NCI-H526 (cell line): ENCODE measurements at regions not wholly inside any gene's neighbourhood (a gene's known extent, or its start where the extent isn't known, plus 50 kb on each side); places are given as distances from the start of the nearest gene placed in this dataset.

Source experiments
- DNase-seq, 2 experiments: peaks; one replicate each; lab custom pipeline; 2025; lab: John Stamatoyannopoulos, UW

DNA sequence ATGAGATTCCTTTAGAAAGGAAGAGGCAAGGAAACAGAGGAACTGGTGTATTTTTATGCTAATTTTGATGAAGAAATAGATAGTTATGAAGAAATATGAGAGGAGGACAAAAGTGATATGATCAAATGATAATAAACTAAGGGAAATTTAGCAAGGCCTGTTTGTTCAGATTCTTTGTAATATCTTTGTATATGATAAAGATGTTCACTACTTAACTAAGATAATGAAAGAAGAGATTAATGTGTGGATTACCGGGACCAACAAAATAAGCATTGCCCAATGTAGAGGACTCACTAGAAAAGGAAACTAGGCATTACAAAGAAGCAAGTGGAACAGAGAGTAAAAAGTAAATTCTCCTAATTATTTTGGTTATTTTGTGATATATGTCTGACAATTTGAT lies 99.0 kb upstream of the FIGN start:
- no peak for DNase-seq

GRCh38 chr2:163834221-163834620 lies 98.4 kb upstream of the FIGN start:
- DNase-seq, result no peak

DNA sequence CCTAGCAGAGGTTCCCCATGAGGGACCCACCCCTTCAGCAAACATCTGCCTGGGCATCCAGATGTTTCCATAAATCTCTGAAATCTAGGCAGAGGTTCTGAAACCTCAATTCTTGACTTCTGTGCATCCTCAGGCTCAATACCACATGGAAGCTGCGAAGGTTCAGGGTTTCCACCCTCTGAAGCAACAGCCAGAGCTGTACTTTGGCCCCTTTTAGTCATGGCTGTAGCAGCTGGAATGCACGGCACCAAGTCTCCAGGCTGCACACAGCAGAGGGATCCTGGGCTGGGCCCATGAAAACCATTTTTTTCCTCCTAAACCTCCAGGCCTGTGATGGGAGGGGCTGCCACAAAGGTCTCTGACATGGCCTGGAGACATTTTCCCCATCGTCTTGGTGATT lies 93.0 kb upstream of the FIGN start:
- no peak for DNase-seq

- DNase-seq, result no peak
Observed at GRCh38 chr2:163822033-163822432, 86.2 kb upstream of the FIGN start.

DNA sequence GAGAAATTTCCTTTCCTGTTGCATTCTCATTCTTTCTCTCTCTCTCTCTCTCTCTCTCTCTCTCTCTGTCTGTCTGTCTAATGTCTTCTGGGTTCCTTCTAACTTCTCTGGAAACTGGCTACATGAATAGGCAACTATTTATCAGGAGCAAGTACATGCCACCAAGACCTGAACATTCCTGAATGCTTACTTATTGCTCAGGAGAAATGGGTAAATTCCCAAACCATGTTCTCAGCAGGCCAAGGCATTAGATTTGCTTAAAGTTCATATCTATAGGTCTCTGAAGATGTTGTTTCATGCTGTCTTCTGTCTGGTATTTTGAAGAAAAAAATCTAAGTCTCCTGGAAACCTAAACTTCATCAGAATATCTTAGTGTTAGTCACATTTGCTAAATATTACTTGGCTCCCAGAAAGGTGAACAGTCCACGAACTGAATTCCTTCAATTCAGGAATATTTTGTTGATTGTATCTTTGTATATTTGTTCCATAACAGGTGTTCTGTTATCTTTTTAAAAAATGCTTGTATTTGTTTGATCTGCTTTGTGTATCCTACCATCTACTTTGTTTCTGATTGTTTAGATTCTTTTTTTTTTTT lies 77.2 kb upstream of the FIGN start:
- no peak for DNase-seq

GRCh38 chr2:163808406-163808805 lies 72.6 kb upstream of the FIGN start:
- DNase-seq, result no peak

DNA sequence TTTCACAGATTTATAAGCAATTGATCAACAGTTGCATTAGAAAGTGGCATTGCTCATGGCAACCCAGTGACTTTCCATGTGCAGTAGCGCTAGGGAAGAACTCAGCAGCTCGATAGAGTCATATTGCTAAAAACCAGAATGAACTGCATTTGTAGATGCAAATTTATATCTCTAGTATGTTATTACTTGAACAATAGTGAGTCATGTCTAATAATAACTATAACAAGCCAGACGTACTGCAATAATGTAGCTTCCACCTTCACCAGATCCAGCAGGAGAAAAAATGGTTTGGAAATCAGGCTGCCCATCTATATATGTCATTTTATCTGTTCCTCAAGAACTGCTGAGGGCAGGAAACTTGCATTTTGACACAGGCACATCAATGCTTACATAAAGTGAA lies 66.5 kb upstream of the FIGN start:
- DNase-seq, result no peak

GRCh38 chr2:163801486-163801885 lies 65.7 kb upstream of the FIGN start:
- no peak for DNase-seq

DNA sequence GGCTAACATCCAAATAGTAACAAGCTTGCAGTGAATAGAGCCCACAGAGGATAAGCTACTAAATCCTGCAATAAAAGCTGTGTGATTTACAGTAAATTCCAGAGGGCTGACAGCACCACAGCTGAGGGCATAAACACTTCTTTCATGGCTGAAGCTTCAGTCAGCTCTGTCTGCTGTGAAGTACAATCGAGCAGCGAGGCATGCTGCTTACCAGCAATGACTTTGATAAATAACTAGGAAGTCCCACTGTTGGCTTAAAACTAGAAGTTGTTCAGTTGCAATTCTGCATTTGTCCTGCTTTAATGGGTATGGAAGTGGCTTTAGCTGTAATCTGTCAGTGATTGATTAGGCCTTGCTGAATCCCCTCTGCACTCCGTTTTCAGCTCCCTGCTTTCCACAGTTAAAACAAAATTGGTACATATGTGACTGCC lies 65.2 kb upstream of the FIGN start:
- no peak for DNase-seq

DNA sequence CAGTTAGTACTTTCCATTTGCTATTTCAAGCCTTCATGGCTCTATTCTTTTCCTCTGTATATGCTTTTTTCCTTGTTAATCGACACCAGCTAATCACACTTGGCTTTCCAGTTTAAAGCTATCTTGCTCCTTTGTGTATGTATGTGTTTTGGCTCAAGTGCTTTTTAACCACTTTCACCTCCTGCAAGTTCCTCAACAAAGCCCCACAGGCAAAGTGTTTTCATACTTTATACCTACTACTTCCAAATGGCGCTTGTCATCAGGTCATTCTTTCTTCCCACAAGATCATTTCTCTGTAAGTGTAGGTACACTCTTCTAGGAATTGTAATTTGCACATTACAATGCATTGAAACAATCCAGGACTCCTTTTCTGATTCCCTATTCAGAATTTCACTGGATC lies 64.0 kb upstream of the FIGN start:
- DNase-seq, result no peak

- DNase-seq, result no peak
Observed at GRCh38 chr2:163794635-163795034, 58.8 kb upstream of the FIGN start.
